T-cell (primary cell): ENCODE measurements at regions not wholly inside any gene's neighbourhood (a gene's known extent, or its start where the extent isn't known, plus 50 kb on each side); places are given as distances from the start of the nearest gene placed in this dataset.
"Not testable (repeated sequence)": the region's sequence is repeated elsewhere in the genome, so short reads cannot be mapped to it uniquely, and the experiment has no call there.

Experiments used
- ATAC-seq, 4 experiments: fragments of 200-7000 bp in 3 of 4; fragments of 150-1000 bp in 1 of 4; cut with Tn5 transposase; replicated peaks in 1 of 4; 1 replicate in 3 of 4; 2 replicates in 1 of 4; pipeline ENCODE4 v1.10.0; 2021; ENCODE audit warnings: moderate library complexity in 3 of 4, mild to moderate bottlenecking in 2 of 4, moderate number of reproducible peaks in 1 of 4
- CTCF ChIA-PET, 2 donors: fragments of 300-600 bp; sonication (Branson Sonifier 250); formaldehyde crosslinking; loops; one replicate each; lab custom pipeline; 2022; ENCODE audit warnings: antibody characterized with exemption in 2 of 2; lab: Charles Lee
- POLR2A ChIA-PET, 2 donors: fragments of 300-600 bp; sonication (Branson Sonifier 250); formaldehyde crosslinking; loops; one replicate each; lab custom pipeline; 2022; ENCODE audit warnings: antibody characterized with exemption in 2 of 2; lab: Charles Lee
- DNase-seq, 35 experiments: peaks; one replicate each; pipeline versions ENCODE4 v3.0.0 to v3.0.0-alpha.2; 2013 to 2023
- H3K27ac ChIP-seq: one replicate; pipeline ENCODE4 v1.5.1; 2013; ENCODE audit warnings: low read length
- H3K27me3 ChIP-seq, 2 experiments: replicated peaks in 1 of 2; 1 replicate in 1 of 2; 2 replicates in 1 of 2; pipeline versions ENCODE4 v1.6.1 to v1.7.0; 2013; ENCODE audit warnings: low read length in 1 of 2, mixed read lengths in 1 of 2; ENCODE audit not compliant: control insufficient read depth in 2 of 2, insufficient read depth in 2 of 2; ENCODE audit errors: extremely low read depth in 1 of 2
- H3K36me3 ChIP-seq, 2 donors: 1 replicate in 1 of 2; 2 replicates in 1 of 2; pipeline versions ENCODE4 v1.6.1 to v1.7.0; 2013; ENCODE audit warnings: low read length in 1 of 2; ENCODE audit not compliant: control insufficient read depth in 2 of 2, insufficient read depth in 1 of 2; ENCODE audit errors: extremely low read depth in 1 of 2
- H3K4me1 ChIP-seq, 2 experiments: 1 replicate in 1 of 2; 2 replicates in 1 of 2; pipeline versions ENCODE4 v1.6.1 to v1.7.0; 2013; ENCODE audit warnings: low read length in 2 of 2, mixed read lengths in 1 of 2; ENCODE audit not compliant: insufficient read depth in 2 of 2, control insufficient read depth in 1 of 2; ENCODE audit errors: extremely low read depth in 1 of 2
- H3K4me3 ChIP-seq, 2 donors: 1 replicate in 1 of 2; 2 replicates in 1 of 2; pipeline versions ENCODE4 v1.5.1 to v1.7.0; 2013; ENCODE audit warnings: mild to moderate bottlenecking in 2 of 2, low read length in 1 of 2, moderate library complexity in 1 of 2; ENCODE audit not compliant: control insufficient read depth in 1 of 2; ENCODE audit errors: extremely low read depth in 1 of 2
- H3K9me3 ChIP-seq: 2 replicates; pipeline ENCODE4 v1.7.0; 2013
- H3K27ac Mint-ChIP-seq, 2 donors: one replicate each; pipeline ENCODE4 v1.8.0; 2020 to 2021; ENCODE audit warnings: mild to moderate bottlenecking in 2 of 2, mixed read lengths in 2 of 2
- H3K27me3 Mint-ChIP-seq, 2 donors: one replicate each; pipeline ENCODE4 v1.8.0; 2021 to 2022; ENCODE audit warnings: mixed read lengths in 2 of 2
- H3K36me3 Mint-ChIP-seq: one replicate; pipeline ENCODE4 v1.8.0; 2021; ENCODE audit warnings: mixed read lengths
- H3K4me1 Mint-ChIP-seq, 3 donors: one replicate each; pipeline ENCODE4 v1.8.0; 2020 to 2022; ENCODE audit warnings: mixed read lengths in 3 of 3, mild to moderate bottlenecking in 1 of 3
- H3K4me3 Mint-ChIP-seq, 3 donors: one replicate each; pipeline ENCODE4 v1.8.0; 2020 to 2022; ENCODE audit warnings: mild to moderate bottlenecking in 3 of 3, mixed read lengths in 3 of 3, moderate library complexity in 3 of 3
- H3K9me3 Mint-ChIP-seq, 3 donors: one replicate each; pipeline ENCODE4 v1.8.0; 2020 to 2022; ENCODE audit warnings: mixed read lengths in 3 of 3
- WGBS: methylation state at CpG from one replicate; pipeline ENCODE4 v1.1.5; 2013; ENCODE audit warnings: missing lambda C conversion rate; ENCODE audit not compliant: insufficient coverage; 5-methylcytosine and 5-hydroxymethylcytosine counted together

DNA sequence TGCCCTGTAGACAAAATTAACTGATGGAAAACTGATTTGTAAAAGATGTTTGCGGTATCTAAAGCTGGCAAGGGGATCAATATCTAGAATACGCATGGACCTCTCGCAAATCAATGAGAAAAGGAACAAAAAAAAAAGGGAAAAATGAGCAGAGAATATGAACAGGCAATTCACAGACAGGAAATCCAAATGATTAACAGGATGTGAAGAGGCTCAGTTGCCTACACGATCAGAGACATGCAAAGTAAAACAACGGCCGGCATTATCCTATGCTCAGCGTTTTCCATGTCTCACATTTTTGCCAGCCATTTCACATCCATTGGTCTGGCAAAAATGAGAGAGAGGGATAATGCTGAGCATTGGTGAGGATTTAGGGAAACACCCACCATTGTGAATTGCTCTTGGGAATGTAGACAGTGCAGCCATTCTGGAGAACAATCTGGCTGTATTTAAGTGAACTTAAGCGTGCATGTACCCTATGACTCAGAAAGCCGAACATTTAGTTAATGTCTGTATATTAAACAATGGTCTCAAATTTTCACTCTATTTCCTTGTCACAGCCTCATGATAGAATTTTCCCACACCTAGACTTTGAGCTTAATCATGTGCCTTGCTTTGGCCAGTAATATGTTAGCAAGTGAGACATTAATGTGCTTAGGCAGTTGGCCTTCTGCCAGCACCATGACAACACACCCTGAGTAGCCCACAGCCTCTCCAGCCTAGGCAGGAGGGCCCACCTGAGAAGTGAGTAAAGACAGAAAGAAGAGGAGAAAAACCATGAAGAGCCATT is 61.0 kb upstream of the NBPF3 start:
- ATAC-seq = no peak
- CTCF ChIA-PET = interaction anchor here in 1 of 2 donors (0.6 kb wide), 1 partner anchor 84 kb away, joined by 3 read pairs; no protein-coding TSS in a partner anchor
- WGBS = 100% methylated on average over 3 of the region's 9 CpGs

GRCh38 chr1:21372383-21372782 is 67.6 kb upstream of the NBPF3 start:
- 83% methylated on average over 6 of the region's 6 CpGs for WGBS
- no peaks in the 10 kb centered on the region for H3K9me3 Mint-ChIP-seq
- Histone ChIP-seq H3K27ac (no peak overlapping the region), H3K4me1 (peaks cover 0 to 8% of the 10 kb centered on the region in 2 experiments), H3K27me3 (peaks cover 0 to 2% of the 10 kb centered on the region in 2 experiments), H3K36me3 (no peaks in the 10 kb centered on the region), H3K9me3 (no peaks in the 10 kb centered on the region), H3K4me3 (no peak overlapping the region)
- H3K4me3 Mint-ChIP-seq = no peak overlapping the region
- peaks cover 5 to 9% (median 6%) of the 10 kb centered on the region in 3 donors for H3K4me1 Mint-ChIP-seq
- no peak for ATAC-seq
- ChIA-PET POLR2A (no interaction called here), CTCF (interaction anchor here in 1 of 2 donors (0.6 kb wide), 1 partner anchor 111 kb away, joined by 3 read pairs; no protein-coding TSS in a partner anchor)
- no peaks in the 10 kb centered on the region for H3K36me3 Mint-ChIP-seq
- H3K27ac Mint-ChIP-seq = peak overlapping the region in 1 of 2 donors; percentile 2
- no peaks in the 10 kb centered on the region for H3K27me3 Mint-ChIP-seq
- no peak for DNase-seq

More for the DNA sequence above, 61.0 kb upstream of the NBPF3 start:
- H3K4me3 ChIP-seq = no peak overlapping the region
- H3K27me3 ChIP-seq = peaks cover 2 to 8% of the 10 kb centered on the region in 2 experiments
- DNase-seq = no peak
- Mint-ChIP-seq H3K27ac (no peak overlapping the region), H3K27me3 (peaks cover 4 to 7% of the 10 kb centered on the region in 2 donors), H3K4me3 (no peak overlapping the region), H3K36me3 (peaks cover 3% of the 10 kb centered on the region), H3K4me1 (no peaks in the 10 kb centered on the region), H3K9me3 (peaks cover 4 to 7% (median 6%) of the 10 kb centered on the region in 3 donors)
- no peak overlapping the region for H3K27ac ChIP-seq
- no peaks in the 10 kb centered on the region for H3K4me1 ChIP-seq
- POLR2A ChIA-PET = no interaction called here
- H3K36me3 ChIP-seq = no peaks in the 10 kb centered on the region
- H3K9me3 ChIP-seq = peaks cover 6% of the 10 kb centered on the region

GRCh38 chr1:21369905-21370304 is 70.0 kb upstream of the NBPF3 start:
- Mint-ChIP-seq H3K4me3 (no peak overlapping the region), H3K27ac (no peak overlapping the region), H3K9me3 (no peaks in the 10 kb centered on the region), H3K4me1 (peaks cover 5 to 11% (median 8%) of the 10 kb centered on the region in 3 donors), H3K27me3 (no peaks in the 10 kb centered on the region), H3K36me3 (no peaks in the 10 kb centered on the region)
- WGBS = no CpG with 5 or more reads among the region's 4 CpGs
- H3K4me1 ChIP-seq = peaks cover 0 to 8% of the 10 kb centered on the region in 2 experiments
- ChIA-PET POLR2A (no interaction called here), CTCF (interaction anchor here (1.0 to 1.2 kb wide), 5 partner anchors 100 to 152 kb away, joined by 3 to 7 read pairs (median 3); no protein-coding TSS in a partner anchor)
- DNase-seq (no peak), ATAC-seq (no peak)
- no peaks in the 10 kb centered on the region for H3K9me3 ChIP-seq
- H3K4me3 ChIP-seq = no peak overlapping the region
- H3K36me3 ChIP-seq = no peaks in the 10 kb centered on the region
- H3K27ac ChIP-seq = no peak overlapping the region
- peaks cover 0 to 2% of the 10 kb centered on the region in 2 experiments for H3K27me3 ChIP-seq

DNA sequence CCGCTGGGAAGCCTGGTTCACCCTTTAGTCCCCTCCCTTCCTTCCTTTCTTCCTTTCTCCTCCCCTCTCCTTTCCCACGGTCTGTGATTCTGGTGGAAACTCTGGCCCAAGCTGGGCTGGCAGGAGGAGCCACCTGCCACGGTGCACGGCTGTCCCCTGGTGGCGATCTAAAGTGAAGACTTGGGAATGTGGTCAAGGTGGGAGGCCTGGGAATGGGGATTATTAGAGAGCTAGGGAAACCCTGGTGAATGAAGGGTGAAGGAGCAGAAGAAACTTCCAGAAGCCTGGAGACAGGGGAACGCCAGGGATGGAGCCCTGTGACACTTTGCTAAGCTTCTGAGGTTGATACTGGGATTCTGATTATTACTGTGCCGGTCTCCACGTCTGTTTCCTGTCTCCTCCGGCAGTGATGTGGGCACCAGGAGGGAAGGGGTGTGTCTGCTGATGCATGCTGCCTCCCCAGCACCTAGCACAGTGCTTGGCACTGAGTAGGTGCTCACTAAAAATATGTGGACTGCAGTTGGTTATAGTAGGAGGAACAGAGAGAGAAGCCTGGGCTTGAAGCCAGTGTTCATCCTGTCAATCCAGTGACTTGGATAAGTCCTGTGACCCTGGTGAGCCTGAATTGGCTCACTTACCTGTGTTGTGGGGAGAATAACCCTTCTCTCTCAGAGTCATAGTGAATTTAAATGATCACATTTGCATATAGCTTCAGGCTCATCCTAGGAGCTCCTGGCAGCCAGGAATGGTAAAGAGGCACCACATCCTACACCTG is 71.2 kb upstream of the NBPF3 start:
- Histone ChIP-seq H3K27ac (no peak overlapping the region), H3K36me3 (no peaks in the 10 kb centered on the region), H3K9me3 (no peaks in the 10 kb centered on the region), H3K4me3 (no peak overlapping the region), H3K4me1 (peaks cover 0 to 8% of the 10 kb centered on the region in 2 experiments), H3K27me3 (peaks cover 0 to 2% of the 10 kb centered on the region in 2 experiments)
- DNase-seq (peak; percentile 13 to 81 (median 51)), ATAC-seq (peak; percentile 63 to 76 (median 69))
- Mint-ChIP-seq H3K9me3 (no peaks in the 10 kb centered on the region), H3K4me3 (no peak overlapping the region), H3K27me3 (no peaks in the 10 kb centered on the region), H3K36me3 (no peaks in the 10 kb centered on the region), H3K27ac (no peak overlapping the region), H3K4me1 (peaks cover 10 to 17% (median 12%) of the 10 kb centered on the region in 3 donors)
- WGBS = 25% methylated on average over 7 of the region's 9 CpGs
- ChIA-PET POLR2A (interaction anchor here in 1 of 2 donors (0.5 to 0.6 kb wide), 2 partner anchors 137 to 705 kb away, joined by 3 read pairs; no protein-coding TSS in a partner anchor), CTCF (interaction anchor here (0.6 to 4.3 kb wide), 18 partner anchors 23 to 186 kb away, joined by 3 to 38 read pairs (median 3); no protein-coding TSS in a partner anchor)

- H3K4me1 ChIP-seq, H3K4me3 Mint-ChIP-seq, H3K27me3 ChIP-seq, H3K4me3 ChIP-seq, H3K36me3 ChIP-seq, ATAC-seq, H3K9me3 Mint-ChIP-seq, H3K36me3 Mint-ChIP-seq, DNase-seq, H3K27ac Mint-ChIP-seq, H3K27ac ChIP-seq, H3K27me3 Mint-ChIP-seq, H3K9me3 ChIP-seq: not testable (repeated sequence)
- POLR2A ChIA-PET = interaction anchor here in 1 of 2 donors (0.6 kb wide), 1 partner anchor 704 kb away, joined by 3 read pairs; no protein-coding TSS in a partner anchor
- CTCF ChIA-PET = interaction anchor here (0.6 to 4.3 kb wide), 20 partner anchors 23 to 171 kb away, joined by 3 to 38 read pairs (median 4); no protein-coding TSS in a partner anchor
- H3K4me1 Mint-ChIP-seq = peaks cover 10 to 17% (median 12%) of the 10 kb centered on the region in 3 donors
- WGBS = 80% methylated on average over 2 of the region's 14 CpGs
These were observed 71.9 kb upstream of the NBPF3 start for GRCh38 chr1:21367973-21368514.

- ATAC-seq = no peak
- Mint-ChIP-seq H3K4me3 (no peak overlapping the region), H3K27ac (no peak overlapping the region), H3K36me3 (no peaks in the 10 kb centered on the region), H3K27me3 (no peaks in the 10 kb centered on the region), H3K4me1 (peaks cover 10 to 17% (median 12%) of the 10 kb centered on the region in 3 donors), H3K9me3 (no peaks in the 10 kb centered on the region)
- POLR2A ChIA-PET = no interaction called here
- CTCF ChIA-PET = interaction anchor here (0.6 to 4.3 kb wide), 3 partner anchors 71 to 111 kb away, joined by 3 to 27 read pairs (median 5); no protein-coding TSS in a partner anchor
- no peaks in the 10 kb centered on the region for H3K36me3 ChIP-seq
- H3K27ac ChIP-seq = no peak overlapping the region
- H3K4me3 ChIP-seq = no peak overlapping the region
- peaks cover 0 to 8% of the 10 kb centered on the region in 2 experiments for H3K4me1 ChIP-seq
- WGBS = 67% methylated on average over 1 of the region's 3 CpGs
- DNase-seq = no peak
- H3K27me3 ChIP-seq = peaks cover 0 to 2% of the 10 kb centered on the region in 2 experiments
- H3K9me3 ChIP-seq = no peaks in the 10 kb centered on the region
These were observed 73.6 kb upstream of the NBPF3 start for GRCh38 chr1:21366288-21366687.
